Glutamatergic neuron (in vitro differentiated cells): ENCODE measurements at regions not wholly inside any gene's neighbourhood (a gene's known extent, or its start where the extent isn't known, plus 50 kb on each side); places are given as distances from the start of the nearest gene placed in this dataset.

ENCODE experiments used
- DNase-seq: peaks from one replicate; pipeline ENCODE4 v3.0.0; 2022
- H3K27ac Mint-ChIP-seq: one replicate; pipeline ENCODE4 v1.8.0; 2020; ENCODE audit warnings: mild to moderate bottlenecking, mixed read lengths, inconsistent platforms; ENCODE audit not compliant: unreplicated experiment
- H3K27me3 Mint-ChIP-seq: one replicate; pipeline ENCODE4 v1.8.0; 2020; ENCODE audit warnings: mild to moderate bottlenecking, moderate library complexity, mixed read lengths, inconsistent platforms; ENCODE audit not compliant: unreplicated experiment
- H3K36me3 Mint-ChIP-seq: one replicate; pipeline ENCODE4 v1.8.0; 2020; ENCODE audit warnings: mild to moderate bottlenecking, mixed read lengths, inconsistent platforms; ENCODE audit not compliant: unreplicated experiment
- H3K4me1 Mint-ChIP-seq: one replicate; pipeline ENCODE4 v1.8.0; 2020; ENCODE audit warnings: mild to moderate bottlenecking, low read depth, mixed read lengths, inconsistent platforms; ENCODE audit not compliant: unreplicated experiment
- H3K4me3 Mint-ChIP-seq: one replicate; pipeline ENCODE4 v1.8.0; 2020; ENCODE audit warnings: mild to moderate bottlenecking, mixed read lengths, inconsistent platforms; ENCODE audit not compliant: unreplicated experiment
- H3K9me3 Mint-ChIP-seq: one replicate; pipeline ENCODE4 v1.8.0; 2020; ENCODE audit warnings: mild to moderate bottlenecking, moderate library complexity, mixed read lengths, inconsistent platforms; ENCODE audit not compliant: unreplicated experiment
- TF ChIP-seq, protein P1 (sequence below): fragments of 200-600 bp; sonication (generic); IDR thresholded peaks from one replicate; pipeline ENCODE4 v1.5.0; 2021; ENCODE audit not compliant: partially characterized antibody, unreplicated experiment

DNA sequence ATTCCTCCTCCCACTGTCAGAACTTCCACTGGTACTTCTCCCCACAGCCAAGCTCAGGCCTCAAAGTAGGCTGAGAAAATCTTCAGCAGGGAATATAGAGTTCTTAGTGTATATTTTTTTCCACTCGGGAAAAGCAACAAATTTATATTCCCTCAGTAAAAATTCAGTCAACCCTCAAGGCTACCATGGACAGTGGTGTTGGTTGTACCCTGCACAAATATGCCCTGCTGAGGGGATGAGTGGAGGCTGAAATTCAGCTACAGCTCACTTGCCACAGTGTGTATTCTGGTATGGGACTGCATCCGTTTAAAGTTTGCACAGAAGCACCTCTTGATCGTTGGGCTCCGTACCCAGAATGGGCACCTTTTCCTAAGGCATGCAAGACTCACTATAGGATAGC is 90.8 kb upstream of the LGALSL start:
- Mint-ChIP-seq H3K4me3 (no peak overlapping the region), H3K27me3 (peaks cover 4% of the 10 kb centered on the region), H3K36me3 (no peaks in the 10 kb centered on the region), H3K4me1 (peaks cover 2% of the 10 kb centered on the region), H3K27ac (peak overlapping the region; percentile 68), H3K9me3 (peaks cover 3% of the 10 kb centered on the region)
- DNase-seq, result no peak
- TF ChIP-seq, protein P1, sequence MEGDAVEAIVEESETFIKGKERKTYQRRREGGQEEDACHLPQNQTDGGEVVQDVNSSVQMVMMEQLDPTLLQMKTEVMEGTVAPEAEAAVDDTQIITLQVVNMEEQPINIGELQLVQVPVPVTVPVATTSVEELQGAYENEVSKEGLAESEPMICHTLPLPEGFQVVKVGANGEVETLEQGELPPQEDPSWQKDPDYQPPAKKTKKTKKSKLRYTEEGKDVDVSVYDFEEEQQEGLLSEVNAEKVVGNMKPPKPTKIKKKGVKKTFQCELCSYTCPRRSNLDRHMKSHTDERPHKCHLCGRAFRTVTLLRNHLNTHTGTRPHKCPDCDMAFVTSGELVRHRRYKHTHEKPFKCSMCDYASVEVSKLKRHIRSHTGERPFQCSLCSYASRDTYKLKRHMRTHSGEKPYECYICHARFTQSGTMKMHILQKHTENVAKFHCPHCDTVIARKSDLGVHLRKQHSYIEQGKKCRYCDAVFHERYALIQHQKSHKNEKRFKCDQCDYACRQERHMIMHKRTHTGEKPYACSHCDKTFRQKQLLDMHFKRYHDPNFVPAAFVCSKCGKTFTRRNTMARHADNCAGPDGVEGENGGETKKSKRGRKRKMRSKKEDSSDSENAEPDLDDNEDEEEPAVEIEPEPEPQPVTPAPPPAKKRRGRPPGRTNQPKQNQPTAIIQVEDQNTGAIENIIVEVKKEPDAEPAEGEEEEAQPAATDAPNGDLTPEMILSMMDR, result no peak

DNA sequence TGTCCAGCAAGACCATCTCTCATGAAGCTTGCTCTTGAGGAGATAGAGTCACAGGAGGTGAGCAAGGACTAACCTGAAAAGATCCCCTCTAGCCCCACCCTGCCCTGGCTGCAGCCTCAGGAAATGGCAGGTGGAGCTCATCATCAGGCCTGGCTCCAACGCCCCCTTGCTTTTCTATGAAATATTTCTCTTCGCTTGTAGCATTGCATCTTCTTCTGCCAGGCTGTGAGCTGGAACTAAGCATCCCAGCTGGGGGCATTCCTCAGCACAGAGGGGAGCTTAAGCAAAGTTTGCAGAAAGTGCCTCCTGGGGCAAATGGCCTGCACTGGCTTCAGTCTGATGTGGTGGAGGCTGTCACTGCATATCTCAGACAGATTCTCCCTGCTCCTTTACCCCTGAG is 90.1 kb upstream of the LGALSL start:
- Mint-ChIP-seq H3K9me3 (peaks cover 3% of the 10 kb centered on the region), H3K4me1 (peaks cover 2% of the 10 kb centered on the region), H3K36me3 (no peaks in the 10 kb centered on the region), H3K27me3 (peaks cover 4% of the 10 kb centered on the region), H3K4me3 (no peak overlapping the region), H3K27ac (no peak overlapping the region)
- TF ChIP-seq, protein P1, result no peak
- DNase-seq, result no peak

DNA sequence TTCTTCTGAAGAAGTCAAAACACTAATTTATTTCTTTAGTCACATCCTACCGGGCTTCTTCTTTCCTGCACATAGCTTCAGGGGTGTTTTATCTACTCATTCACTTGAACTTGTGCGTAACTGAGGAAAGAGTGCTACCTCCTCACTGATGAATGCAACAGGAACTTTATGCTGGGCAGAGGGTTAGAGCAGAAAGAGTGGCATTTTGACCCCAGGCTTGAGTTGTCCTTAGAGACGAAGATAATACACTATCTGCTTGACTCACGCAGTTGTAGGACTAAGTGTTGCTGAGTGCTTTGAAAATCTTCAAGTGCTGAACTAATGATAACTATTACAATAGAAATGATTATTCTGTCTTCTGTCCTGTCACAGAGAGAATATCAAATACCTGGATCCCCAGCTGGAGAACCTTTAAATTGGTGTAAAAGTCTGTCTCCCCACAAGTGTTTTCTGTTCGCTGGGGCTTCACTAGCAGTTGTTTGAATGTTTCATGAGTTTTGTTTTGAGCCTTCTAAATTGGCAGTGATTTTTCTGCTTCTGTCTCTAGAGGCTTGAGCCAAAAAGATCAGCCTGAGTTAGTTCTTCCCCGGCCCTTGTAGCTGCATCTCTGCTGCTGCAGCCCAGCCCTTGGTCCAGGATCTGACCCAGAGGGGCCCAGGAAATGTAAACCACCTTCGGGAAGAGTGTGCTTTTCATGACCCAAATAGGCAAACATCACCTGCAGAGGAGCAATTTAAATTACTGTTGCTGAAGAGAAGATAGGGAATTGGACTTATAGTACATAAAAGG is 86.3 kb upstream of the LGALSL start:
- Mint-ChIP-seq H3K9me3 (peaks cover 3% of the 10 kb centered on the region), H3K4me1 (no peaks in the 10 kb centered on the region), H3K27me3 (no peaks in the 10 kb centered on the region), H3K4me3 (no peak overlapping the region), H3K27ac (no peak overlapping the region), H3K36me3 (no peaks in the 10 kb centered on the region)
- TF ChIP-seq, protein P1, result no peak
- DNase-seq, result no peak

DNA sequence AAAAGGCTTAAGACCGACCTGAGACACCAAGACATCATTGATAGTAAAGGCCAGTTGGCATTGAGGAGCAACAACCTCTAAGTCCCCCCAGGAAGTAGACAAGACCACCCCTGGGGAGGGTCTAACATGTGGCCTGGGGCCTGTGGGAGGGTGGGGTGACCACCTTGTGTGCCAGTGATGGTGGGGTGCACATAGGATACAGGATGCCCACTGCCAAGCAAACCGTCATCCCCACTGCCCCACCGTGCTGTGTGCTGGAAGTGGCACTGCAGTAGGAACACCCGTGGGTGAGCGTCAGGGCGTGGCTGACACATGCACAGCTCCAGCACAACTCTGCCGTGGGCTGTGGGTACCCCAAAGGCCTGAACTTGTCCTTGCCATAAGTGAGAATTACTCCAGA is 84.3 kb upstream of the LGALSL start:
- TF ChIP-seq, protein P1, result no peak

DNA sequence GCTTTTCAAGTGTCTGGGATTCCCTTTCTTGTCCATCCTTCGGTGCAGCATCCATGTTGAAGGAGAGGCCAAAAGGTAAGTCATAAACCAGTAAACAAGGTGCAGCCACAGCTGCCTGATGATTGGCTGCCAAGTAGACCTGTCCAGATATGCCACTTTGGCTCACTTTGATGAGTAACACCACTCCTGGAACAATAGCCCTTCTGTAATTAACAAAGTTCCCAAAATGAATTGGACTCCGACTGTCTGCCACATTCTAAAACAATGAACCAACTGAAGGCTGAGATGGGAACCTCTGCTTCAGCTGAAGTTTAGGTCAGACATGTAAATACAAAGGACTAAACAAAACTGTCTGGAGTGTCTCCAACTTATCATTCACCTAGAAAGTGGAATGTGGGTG is 82.2 kb upstream of the LGALSL start:
- H3K27me3 Mint-ChIP-seq, result no peaks in the 10 kb centered on the region
- H3K27ac Mint-ChIP-seq, result no peak overlapping the region
- no peaks in the 10 kb centered on the region for H3K9me3 Mint-ChIP-seq
- no peaks in the 10 kb centered on the region for H3K36me3 Mint-ChIP-seq
- H3K4me3 Mint-ChIP-seq, result no peak overlapping the region
- TF ChIP-seq, protein P1, result no peak
- DNase-seq, result no peak
- H3K4me1 Mint-ChIP-seq, result no peaks in the 10 kb centered on the region

More for the DNA sequence above, 84.3 kb upstream of the LGALSL start:
- Mint-ChIP-seq H3K27me3 (no peaks in the 10 kb centered on the region), H3K4me1 (no peaks in the 10 kb centered on the region), H3K9me3 (no peaks in the 10 kb centered on the region), H3K4me3 (no peak overlapping the region), H3K27ac (no peak overlapping the region), H3K36me3 (no peaks in the 10 kb centered on the region)
- DNase-seq, result no peak
